Stimulated activated CD4-positive, alpha-beta T cell treated with anti-CD3 and anti-CD28 coated beads, Interleukin-4, amount 100 ng/mL, for 24 hours (primary cell): ENCODE measurements at regions not wholly inside any gene's neighbourhood (a gene's known extent, or its start where the extent isn't known, plus 50 kb on each side); places are given as distances from the start of the nearest gene placed in this dataset.
"Not testable (repeated sequence)": the region's sequence is repeated elsewhere in the genome, so short reads cannot be mapped to it uniquely, and the experiment has no call there.

ENCODE experiments used
- DNase-seq: peaks from one replicate; pipeline ENCODE4 v3.0.0-alpha.2; 2020

GRCh38 chr10:131534836-131535235 lies 223.3 kb upstream of the TCERG1L start:
- no peak for DNase-seq

GRCh38 chr10:131536676-131537075 lies 225.2 kb upstream of the TCERG1L start:
- DNase-seq: no peak

- no peak for DNase-seq
Observed at GRCh38 chr10:131537281-131537680, 225.8 kb upstream of the TCERG1L start.

GRCh38 chr10:131544495-131544894 lies 233.0 kb upstream of the TCERG1L start:
- no peak for DNase-seq

GRCh38 chr10:131546086-131546810 lies 234.7 kb upstream of the TCERG1L start:
- DNase-seq: no peak

GRCh38 chr10:131547129-131547799 lies 235.7 kb upstream of the TCERG1L start:
- DNase-seq: no peak

- no peak for DNase-seq
Observed at GRCh38 chr10:131548176-131548575, 236.7 kb upstream of the TCERG1L start.

GRCh38 chr10:131549116-131549515 lies 237.6 kb upstream of the TCERG1L start:
- DNase-seq: no peak

- no peak for DNase-seq
Observed at GRCh38 chr10:131553121-131553520, 241.6 kb upstream of the TCERG1L start.

GRCh38 chr10:131553581-131553980 lies 242.1 kb upstream of the TCERG1L start:
- no peak for DNase-seq

GRCh38 chr10:131554821-131555220 lies 243.3 kb upstream of the TCERG1L start:
- no peak for DNase-seq

GRCh38 chr10:131555406-131555805 lies 243.9 kb upstream of the TCERG1L start:
- DNase-seq: no peak

- no peak for DNase-seq
Observed at GRCh38 chr10:131556061-131556896, 244.8 kb upstream of the TCERG1L start.

- no peak for DNase-seq
Observed at GRCh38 chr10:131556897-131557495, 245.5 kb upstream of the TCERG1L start.

GRCh38 chr10:131557956-131558355 lies 246.4 kb upstream of the TCERG1L start:
- DNase-seq: not testable (repeated sequence)

GRCh38 chr10:131559450-131559911 lies 248.0 kb upstream of the TCERG1L start:
- DNase-seq: no peak

GRCh38 chr10:131560166-131560565 lies 248.6 kb upstream of the TCERG1L start:
- no peak for DNase-seq

GRCh38 chr10:131560706-131561355 lies 249.3 kb upstream of the TCERG1L start:
- no peak for DNase-seq

- DNase-seq: no peak
Observed at GRCh38 chr10:131561897-131562296, 250.4 kb upstream of the TCERG1L start.

- no peak for DNase-seq
Observed at GRCh38 chr10:131563411-131563810, 251.9 kb upstream of the TCERG1L start.

- no peak for DNase-seq
Observed at GRCh38 chr10:131567279-131568162, 256.0 kb upstream of the TCERG1L start.

- DNase-seq: no peak
Observed at GRCh38 chr10:131568866-131569265, 257.3 kb upstream of the TCERG1L start.
